SHP77 (cell line): ENCODE measurements at regions not wholly inside any gene's neighbourhood (a gene's known extent, or its start where the extent isn't known, plus 50 kb on each side); places are given as distances from the start of the nearest gene placed in this dataset.
"Not testable (repeated sequence)": the region's sequence is repeated elsewhere in the genome, so short reads cannot be mapped to it uniquely, and the experiment has no call there.

Source experiments
- DNase-seq, 2 experiments: peaks; one replicate each; lab custom pipeline; 2025; lab: John Stamatoyannopoulos, UW

DNA sequence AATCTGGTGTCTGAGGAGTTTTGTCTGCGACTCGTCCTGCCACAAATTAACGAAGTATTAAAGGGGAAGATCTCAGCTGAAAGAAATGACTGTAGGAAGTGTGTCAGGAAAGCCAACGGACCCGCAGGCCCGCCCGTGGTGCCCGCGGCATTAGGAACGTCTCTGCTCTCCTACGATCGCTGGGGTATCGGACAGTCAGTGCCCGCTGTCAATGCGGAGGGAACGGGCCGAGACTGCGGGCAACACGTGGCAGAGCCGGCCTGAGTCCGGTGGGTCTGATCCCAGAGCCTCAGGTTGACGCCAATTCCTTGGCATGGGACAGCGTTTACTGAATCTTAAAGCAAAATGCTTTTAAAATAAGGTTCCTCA, 128.7 kb downstream of the KBTBD2 start:
- DNase-seq, result no peak

DNA sequence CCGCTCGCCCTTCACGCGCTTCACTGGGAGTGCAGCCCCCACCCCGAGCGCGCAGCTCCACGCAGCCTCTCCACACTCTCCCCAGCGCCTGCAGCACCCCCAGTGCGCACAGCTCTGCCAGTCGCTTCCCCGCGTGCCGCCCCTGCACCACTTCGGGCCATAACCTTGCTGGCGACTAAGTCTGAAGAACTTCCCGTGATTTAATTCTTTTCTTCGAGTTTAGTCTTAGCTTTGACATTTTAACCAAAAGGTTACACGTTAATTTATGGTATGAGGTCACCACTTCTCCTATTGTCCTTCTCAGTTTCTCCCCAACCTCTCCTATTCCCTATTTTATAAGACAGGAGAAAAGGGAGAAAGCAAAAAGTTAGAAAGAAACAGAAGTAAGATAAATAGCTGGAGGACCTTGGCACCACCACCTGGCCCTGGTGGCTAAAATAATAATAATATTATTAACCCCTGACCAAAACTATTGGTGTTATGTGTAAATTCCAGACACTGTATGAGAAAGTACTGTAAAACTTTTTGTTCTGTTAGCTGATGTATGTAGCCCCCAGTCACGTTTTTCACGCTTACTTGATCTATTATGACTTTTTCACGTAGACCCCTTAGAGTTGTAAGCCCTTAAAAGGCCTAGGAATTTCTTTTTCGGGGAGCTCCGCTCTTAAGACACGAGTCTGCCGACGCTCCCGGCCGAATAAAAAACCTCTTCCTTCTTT, 129.2 kb downstream of the KBTBD2 start:
- DNase-seq, result not testable (repeated sequence)

DNA sequence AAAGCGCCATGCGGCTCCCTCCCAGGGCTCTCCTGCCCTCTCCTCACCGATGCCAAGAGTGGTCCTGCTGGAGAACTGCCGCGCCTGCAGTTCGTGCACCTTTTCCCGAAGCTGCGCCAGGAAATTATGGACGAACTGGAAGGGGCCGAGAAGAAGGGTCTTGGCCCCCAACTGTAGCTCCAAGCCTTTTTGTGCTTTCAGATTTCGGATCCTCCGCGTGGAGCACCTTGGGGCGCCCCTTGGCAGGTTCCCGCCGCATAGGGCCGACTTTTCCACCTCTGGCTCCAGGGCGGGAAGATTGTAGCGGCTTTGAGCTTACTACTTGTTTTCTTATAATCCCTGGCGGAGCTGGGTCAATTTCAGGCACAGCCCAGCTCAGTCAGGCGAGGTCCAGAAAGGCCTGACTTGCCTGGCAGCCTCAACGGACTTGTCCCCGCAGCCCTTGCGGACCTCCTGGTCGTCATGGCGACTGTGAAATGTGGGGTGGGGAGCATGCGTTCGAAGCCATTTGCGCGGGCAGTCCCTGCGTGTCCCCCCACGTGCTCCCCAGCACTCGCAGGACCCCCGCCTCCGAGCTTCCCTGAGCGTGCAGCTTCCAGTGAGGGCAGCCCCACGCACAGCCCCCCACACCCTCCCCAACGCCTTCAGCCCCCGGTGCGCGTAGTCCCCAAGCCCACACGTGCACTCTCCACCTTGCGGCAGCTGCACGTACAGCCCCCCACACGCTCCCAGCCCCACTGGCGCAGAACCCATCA, 129.9 kb downstream of the KBTBD2 start:
- no peak for DNase-seq

DNA sequence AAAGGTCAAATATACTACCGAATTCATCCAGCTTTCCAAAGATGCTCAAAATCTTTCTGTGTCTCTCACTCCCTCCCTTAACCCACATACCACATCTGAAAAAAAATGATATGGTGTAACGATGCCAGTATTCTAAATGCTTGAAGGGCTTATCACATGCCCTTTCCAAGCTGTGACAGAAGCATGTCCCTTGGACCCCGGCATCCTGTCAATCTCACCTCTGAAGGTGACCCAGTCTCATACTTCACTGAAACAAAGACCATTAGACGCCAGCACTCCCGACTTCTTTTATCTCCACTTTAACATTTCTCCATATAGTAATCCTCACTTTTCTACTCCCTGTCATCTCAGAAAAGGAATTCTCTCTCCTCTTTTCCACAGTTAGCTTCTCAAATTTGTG, 130.8 kb downstream of the KBTBD2 start:
- not testable (repeated sequence) for DNase-seq

DNA sequence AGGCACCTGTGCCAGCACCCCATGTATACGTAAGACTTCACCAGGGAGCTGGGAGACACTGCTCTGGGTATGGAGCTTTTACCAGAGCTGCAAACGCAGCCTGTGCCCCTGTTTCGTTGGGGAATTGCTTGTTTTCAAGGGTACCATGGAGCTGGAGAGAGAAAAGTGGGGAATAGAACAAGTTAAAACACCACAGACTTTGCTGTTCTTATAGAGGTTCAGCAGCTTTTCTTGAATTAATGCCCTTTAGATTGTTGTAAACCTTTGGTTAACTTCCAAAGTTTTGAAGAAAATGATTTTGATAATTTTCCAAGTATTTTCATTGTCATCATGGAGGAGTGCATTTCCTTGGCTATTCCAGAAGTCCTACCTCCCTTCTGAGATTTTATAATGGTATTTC, 131.7 kb downstream of the KBTBD2 start:
- not testable (repeated sequence) for DNase-seq

DNA sequence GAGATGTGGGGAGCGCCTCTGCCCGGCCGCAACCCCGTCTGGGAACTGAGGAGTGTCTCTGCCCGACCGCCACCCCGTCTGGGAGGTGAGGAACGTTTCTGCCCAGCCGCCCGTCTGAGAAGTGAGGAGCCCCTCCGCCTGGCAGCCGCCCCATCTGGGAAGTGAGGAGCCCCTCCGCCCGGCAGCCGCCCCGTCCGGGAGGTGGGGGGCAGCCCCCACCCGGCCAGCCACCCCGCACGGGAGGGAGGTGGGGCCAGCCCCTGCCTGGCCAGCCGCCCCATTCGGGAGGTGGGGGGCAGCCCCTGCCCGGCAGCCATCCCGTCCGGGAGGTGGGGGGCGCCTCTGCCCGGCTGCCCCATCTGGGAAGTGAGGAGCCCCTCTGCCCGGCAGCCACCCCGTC, 137.7 kb downstream of the KBTBD2 start:
- DNase-seq, result not testable (repeated sequence)

DNA sequence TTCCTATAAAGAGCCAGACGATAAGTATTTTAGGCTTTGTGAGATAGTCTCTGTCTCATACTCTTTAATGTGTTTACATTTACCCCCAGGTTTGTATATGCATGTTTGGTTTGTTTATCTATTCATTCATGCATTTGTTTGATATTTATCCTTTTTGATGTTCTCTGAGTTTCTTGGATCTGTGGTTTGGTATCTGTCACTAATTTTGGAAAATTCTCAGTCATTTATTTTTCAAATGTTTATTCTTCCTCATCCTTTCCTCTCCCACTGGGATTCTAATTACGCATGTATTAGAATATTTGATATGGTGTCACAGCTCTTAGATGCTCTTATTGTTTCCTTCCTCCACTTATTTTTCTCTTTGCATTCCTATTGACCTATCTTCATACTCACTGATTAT, 143.2 kb downstream of the KBTBD2 start:
- DNase-seq, result not testable (repeated sequence)

DNA sequence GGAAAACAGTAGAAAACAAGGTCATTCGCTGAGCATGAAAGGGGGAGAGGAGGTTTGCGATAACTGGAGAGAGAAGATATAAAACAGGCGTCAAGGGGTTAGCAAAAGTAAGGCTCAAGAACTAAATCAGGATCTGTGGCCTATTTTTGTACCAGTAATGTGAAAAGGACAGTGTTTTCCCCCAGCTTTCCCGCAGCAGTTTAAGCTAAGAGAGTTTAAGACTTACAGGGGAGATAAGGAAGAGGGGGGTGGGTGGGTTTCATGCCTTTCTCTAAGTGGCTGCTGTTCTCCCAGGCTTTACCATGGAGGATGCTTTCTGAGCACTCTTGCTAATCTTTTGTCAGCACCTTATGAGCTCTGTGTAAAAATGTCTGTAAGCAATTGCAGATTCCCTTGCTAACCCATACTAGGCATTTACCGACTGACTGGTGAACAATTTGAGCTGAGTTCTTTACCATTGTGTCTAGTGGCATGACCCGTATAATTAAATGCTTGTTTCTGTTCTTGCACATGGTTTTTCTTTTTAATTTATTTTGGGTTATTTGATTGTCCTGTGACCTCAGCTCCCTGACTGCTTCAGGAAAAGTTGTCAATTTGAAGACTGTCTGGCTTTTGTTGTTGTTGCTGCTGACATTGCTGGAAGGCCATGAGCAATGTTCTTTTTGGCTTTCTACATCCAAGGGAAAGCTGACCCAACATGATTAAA, 144.0 kb downstream of the KBTBD2 start:
- DNase-seq, result not testable (repeated sequence)

DNA sequence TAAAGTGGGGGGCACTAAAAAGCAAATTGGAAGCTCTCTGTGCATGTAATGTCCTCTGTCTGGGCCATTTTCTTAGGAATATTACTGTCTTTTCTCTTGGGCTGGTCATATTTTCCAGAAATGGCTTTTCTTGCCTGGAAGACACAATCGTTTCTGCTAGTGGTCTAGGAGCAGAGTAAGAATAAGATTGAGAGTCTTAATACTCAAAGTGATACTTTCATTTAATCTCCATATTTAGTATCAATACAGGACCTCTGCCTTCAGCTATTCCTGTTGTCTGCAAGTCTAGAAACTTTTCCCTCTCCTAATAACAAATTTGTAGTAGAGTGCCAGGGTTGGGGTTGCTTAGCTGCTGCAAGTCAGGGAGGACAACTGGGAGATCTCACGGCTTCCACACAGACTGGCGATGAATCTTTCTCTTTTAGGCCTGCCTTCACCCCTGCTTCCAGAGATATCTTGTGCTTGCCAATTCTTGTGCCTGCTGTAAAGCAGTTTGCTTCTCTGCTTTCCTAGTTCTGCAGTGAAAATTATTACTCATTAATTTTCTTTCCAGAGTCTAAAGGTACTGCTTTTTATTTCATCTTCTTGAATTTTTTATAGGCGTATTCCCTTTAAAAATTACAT, 149.6 kb downstream of the KBTBD2 start:
- DNase-seq, result not testable (repeated sequence)

DNA sequence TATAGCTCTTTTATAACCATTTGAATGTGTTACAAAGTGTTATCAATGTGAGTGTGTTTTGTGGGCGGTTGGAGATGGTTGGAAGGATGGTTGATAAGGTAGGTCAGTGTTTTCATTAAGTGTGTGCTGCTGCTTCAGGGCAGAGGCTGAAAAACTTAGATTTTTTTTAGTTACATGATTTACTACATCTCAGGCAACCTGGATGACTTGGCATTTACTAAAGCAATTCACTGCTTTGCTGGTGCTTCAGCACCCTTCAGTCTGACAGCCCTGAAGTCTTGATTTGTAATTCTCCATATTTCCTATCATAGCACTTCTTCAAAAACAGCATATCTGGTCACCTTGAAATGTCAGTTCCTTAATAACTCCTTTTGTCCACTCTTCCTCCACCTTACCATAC, 151.8 kb downstream of the KBTBD2 start:
- not testable (repeated sequence) for DNase-seq

DNA sequence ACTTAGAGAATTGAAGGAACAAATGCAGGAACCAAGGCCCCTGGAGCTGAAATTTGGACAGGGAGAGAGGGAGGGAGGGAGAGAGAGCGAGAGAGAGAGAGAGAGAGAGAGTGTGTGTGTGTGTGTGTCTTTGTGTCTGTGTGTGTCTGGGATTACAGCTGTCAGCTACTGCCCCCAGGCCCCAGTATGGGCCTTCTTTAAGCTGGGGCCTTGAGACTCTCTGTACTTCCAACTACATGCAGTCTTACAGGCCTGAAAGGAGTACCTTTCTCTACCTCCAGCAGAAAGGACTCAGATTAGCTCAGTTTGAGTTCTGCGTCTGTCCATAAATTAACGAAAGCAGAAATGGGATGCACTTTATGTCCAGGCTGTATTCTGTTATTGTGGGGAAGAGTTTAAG, 153.2 kb downstream of the KBTBD2 start:
- not testable (repeated sequence) for DNase-seq

DNA sequence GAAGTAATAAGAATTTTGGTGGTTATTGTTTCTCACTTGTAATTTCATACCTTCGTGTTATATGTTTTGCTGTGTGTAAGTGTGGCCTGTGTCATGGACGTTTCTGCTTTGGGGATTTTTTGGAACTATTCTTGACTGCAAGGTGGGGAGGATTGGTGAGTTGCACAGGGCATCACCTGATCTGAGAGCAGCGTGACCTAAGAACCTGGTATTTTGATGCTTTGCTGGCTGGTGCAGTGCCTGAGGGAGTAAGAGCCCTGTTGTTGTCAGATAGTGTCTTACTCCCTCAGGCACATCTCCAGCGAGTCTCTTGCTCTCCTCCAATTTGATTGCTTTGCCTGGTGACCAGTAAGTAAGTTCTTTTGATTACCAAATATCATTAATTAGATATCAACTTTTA, 158.8 kb downstream of the KBTBD2 start:
- DNase-seq, result not testable (repeated sequence)

DNA sequence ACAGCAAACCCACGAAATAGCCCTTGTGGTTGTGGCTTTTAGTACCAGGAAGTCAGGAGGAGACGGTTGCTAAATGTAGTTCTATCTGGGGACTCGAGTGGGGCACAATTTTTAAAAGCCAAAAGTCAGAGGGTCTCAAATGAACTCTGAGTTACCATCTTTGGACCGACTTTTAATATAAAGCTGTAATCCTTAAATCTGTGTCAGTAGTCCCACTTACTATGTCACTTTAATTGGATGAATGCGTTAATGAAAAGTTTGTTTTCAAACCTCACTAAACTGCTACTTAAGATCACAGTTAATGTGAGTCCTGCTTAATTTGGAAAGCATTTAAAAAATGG, 162.3 kb downstream of the KBTBD2 start:
- DNase-seq, result not testable (repeated sequence)

DNA sequence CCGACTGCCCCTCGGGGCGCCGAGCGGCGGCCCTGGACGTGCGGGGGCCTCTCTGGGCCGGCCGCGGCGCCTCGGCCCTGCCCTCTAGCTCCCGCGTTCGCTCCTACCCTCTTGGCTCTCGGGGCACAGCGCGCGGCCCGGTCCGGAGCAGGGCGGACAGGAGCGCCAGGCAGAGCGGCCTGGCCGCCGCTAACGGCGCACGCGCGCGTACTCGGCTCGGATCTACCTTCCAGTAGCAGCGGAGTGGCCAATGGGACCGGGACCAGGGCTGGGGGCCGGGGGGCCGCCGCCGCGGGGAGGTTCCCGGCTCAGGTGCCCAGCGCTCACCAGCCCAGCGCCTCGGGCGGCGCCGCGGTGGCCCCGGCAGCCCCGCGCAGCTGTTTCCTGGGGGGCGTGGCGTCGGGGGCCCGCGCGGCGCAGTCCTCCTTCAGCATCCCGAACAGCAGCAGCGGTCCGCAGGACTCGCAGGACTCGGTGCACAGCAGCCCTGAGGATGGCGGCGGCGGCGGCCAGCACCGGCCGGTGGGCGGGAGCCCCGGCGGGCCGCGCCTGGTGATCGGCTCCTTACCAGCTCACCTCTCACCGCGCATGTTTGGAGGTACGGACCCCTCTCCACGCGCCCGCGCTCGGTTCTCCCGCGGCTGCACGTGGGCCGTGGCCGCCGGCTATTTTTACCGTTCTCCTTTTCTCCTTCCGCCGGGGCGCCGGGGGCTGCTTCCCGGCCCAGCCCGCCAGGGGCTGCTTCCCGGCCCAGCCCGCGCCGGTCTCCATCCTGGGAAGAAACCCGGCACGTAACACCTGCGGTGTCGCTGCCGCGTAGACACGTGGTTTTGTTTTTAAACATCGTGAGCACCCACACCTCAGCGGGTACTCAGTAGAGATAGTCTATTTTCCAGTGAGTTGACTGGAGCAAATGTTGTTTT, 162.9 kb downstream of the KBTBD2 start:
- peak; percentile 62 to 73 for DNase-seq

DNA sequence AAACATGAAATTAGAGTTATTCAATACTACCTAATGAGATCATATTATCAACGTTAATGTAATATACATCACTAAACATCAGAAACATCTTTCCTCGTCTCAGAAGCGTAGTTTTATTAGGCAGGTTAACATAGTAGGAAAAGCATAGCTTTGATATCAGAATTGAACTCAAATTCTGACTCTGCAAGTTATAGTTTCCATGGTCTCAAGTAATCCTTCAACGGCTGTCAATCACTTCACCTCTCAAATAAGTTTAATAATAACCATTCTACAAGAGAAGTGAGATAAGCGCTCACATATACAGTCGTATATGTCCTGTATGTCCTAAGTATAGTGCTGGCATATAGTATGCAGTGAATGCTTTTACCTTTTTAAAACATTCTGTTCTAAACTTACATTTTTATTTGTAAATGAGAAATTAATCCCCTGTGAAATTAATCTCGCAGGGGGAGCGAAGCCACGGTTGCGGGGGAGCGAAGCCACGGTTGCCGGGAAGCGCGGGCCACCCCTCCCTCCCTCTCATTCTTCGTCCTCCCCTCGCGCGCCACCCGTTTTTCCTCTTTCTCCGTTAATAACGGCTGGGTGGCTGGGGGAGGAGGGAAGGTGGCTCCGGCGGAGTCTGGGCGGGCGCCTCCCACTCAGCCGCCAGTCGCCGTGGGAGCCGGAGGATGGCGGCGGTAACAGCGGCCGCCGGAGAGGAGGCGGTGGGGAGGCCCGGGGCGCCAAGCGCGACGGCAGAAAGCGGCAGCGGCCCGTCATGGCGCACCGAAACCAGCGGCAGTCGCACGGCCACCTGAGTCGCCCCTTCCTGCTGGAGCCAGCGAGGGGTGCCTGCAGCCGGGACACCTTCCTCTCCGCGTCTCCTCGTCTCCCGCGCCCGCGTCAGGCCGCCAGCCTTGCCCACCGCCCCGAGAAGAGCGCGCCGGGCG, 163.8 kb downstream of the KBTBD2 start:
- DNase-seq, result peak; percentile 51 to 66

DNA sequence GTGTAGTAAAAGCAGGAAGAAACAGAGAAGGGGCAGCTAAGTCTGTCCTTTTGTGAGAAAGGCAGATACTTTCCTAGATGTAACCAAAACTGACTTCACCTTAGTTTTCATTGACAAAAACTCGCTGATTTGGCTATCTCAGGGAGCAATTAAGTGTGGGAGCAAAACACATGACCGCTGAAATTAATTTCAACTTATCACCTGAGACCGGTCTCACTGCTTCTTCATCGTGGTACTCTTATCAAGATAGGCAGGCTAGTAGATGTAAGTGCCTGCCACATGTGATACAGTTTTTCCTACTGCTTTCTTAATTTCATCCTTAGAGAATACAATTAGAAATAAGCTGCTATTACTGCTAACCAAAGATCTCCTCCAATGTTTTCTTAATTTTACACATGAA, 168.7 kb downstream of the KBTBD2 start:
- not testable (repeated sequence) for DNase-seq

DNA sequence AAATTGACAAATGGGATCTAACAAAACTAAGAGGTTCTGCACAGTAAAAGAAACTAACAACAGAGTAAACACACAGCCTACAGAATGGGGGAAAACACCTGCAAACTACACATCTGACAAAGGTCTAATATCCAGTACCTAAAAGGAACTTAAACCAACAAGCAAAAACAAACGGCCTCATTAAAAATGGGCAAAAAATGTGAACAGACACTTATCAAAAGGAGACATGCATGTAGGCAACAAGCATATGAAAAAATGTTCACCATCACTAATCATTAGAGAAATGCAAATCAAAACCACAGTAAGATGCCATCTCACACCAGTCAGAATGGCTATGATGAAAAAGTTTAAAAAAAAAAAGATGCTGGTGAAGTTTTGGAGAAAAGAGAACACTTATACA, 197.4 kb downstream of the KBTBD2 start:
- no peak for DNase-seq

DNA sequence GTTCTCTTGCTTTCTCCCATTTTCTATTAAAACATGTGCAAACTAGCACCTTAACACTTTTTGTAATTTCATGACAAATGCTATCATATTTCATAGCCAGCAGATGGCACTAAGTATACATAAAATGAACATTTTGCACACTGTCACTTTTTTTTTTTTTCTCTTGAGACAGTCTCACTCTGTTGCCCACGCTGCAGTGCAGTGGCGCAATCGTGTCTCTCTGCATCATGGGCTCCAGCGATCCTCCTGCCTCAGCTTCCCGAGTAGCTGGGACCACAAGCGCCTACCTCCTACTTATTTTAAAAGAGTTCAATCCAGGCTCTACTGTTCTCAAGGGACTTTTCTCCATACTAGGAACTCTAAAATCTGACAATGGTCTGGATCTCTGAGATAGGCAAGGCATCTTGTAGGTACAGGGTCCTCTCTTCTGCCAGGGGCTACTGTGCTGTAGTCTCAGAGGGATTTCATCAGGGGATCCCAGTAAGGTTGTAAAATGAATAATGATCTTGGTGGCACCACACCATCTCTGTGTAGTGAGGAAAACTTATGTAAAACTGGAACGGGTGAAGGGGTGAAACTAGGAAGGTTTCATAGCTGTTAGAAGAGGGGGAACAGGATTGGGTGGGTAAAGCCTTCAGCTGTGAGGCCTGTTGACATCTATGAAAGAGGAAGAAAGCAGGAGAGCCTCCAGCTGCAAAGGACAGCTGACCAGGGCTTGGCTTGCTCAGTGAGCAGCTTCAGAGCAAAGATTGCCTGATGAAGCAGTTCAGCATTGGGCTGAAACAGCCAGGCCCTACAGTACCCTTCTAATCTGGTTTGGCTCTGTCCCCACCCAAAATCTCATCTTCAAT, 196.9 kb downstream of the AVL9 start:
- peak; percentile 30 to 31 for DNase-seq

DNA sequence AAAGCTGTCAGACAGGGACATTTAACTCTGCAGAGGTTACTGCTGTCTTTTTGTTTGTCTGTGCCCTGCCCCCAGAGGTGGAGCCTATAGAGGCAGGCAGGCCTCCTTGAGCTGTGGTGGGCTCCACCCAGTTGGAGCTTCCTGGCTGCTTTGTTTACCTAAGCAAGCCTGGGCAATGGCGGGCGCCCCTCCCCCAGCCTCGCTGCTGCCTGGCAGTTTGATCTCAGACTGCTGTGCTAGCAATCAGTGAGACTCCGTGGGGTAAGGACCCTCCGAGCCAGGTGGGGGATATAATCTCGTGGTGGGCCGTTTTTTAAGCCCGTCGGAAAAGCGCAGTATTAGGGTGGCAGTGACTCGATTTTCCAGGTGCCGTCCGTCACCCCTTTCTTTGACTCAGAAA, 192.8 kb downstream of the AVL9 start:
- not testable (repeated sequence) for DNase-seq
